Astrocyte of the cerebellum (primary cell): ENCODE measurements at regions not wholly inside any gene's neighbourhood (a gene's known extent, or its start where the extent isn't known, plus 50 kb on each side); places are given as distances from the start of the nearest gene placed in this dataset.

Experiments
- DNase-seq: peaks from one replicate; pipeline ENCODE4 v3.0.0-alpha.2; 2011; ENCODE audit warnings: low read depth
- H3K4me3 ChIP-seq: 2 replicates; pipeline ENCODE4 v1.5.1; 2011; ENCODE audit warnings: mild to moderate bottlenecking, low read depth, low read length, moderate library complexity
- CTCF ChIP-seq: IDR thresholded peaks from 2 replicates; pipeline ENCODE4 v1.5.1; 2012; ENCODE audit warnings: low read length, low read depth, moderate library complexity, mild to moderate bottlenecking; ENCODE audit errors: missing control alignments
- in situ Hi-C: cut with HindIII; loops from 2 replicates; pipeline ENCODE4 v1.10.0; 2017; ENCODE audit warnings: low sequenced_read_pairs

- H3K4me3 ChIP-seq = no peak overlapping the region
- no peak for TF ChIP-seq CTCF
- DNase-seq = no peak
- in situ Hi-C loops = no loop called here
Measured at GRCh38 chr20:48544402-48545339, 283.1 kb downstream of the PREX1 start.

- H3K4me3 ChIP-seq = no peak overlapping the region
- DNase-seq = no peak
- in situ Hi-C loops = no loop called here
- no peak for TF ChIP-seq CTCF
Measured at GRCh38 chr20:48541581-48542071, 286.2 kb downstream of the PREX1 start.

- no peak overlapping the region for H3K4me3 ChIP-seq
- in situ Hi-C loops = no loop called here
- TF ChIP-seq CTCF = no peak
- no peak for DNase-seq
Measured at GRCh38 chr20:48538856-48539255, 288.9 kb downstream of the PREX1 start.

- in situ Hi-C loops = no loop called here
Measured at GRCh38 chr20:48538058-48538825, 289.6 kb downstream of the PREX1 start.

GRCh38 chr20:48536206-48536605 lies 291.6 kb downstream of the PREX1 start:
- in situ Hi-C loops = no loop called here
- TF ChIP-seq CTCF = no peak
- DNase-seq = no peak
- no peak overlapping the region for H3K4me3 ChIP-seq

More at GRCh38 chr20:48538058-48538825, 289.6 kb downstream of the PREX1 start:
- TF ChIP-seq CTCF = no peak
- DNase-seq = peak; percentile 65
- no peak overlapping the region for H3K4me3 ChIP-seq

GRCh38 chr20:48535556-48535955 lies 292.2 kb downstream of the PREX1 start:
- in situ Hi-C loops = no loop called here
- H3K4me3 ChIP-seq = no peak overlapping the region
- no peak for TF ChIP-seq CTCF
- DNase-seq = no peak
